ENCODE measurements at regions not wholly inside any gene's neighbourhood (a gene's known extent, or its start where the extent isn't known, plus 50 kb on each side); places are given as distances from the start of the nearest gene placed in this dataset.

GRCh38 chr5:30387974-30388632 lies 805.4 kb upstream of the CDH6 start:
- TF ChIP-seq MAX (IDR thresholded peaks at IDR 0.05; ENCODE audit: low read depth, low read length) (no peak), MYC (IDR thresholded peaks at IDR 0.05; ENCODE audit: low read depth, low read length) (no peak), CTCF (IDR thresholded peaks at IDR 0.05; ENCODE audit: low read depth, low read length) (no peak), POLR2A (IDR thresholded peaks at IDR 0.05; ENCODE audit: extremely low read depth, insufficient read length) (no peak)
- H3K4me3 ChIP-seq (ENCODE audit: low read depth, low read length), result no peak overlapping the region
- no peak for DNase-seq (ENCODE audit: low read depth)

GRCh38 chr5:30385754-30386153 lies 807.7 kb upstream of the CDH6 start:
- no peak for DNase-seq (ENCODE audit: low read depth)
- no peak for TF ChIP-seq MYC (IDR thresholded peaks at IDR 0.05; ENCODE audit: low read depth, low read length)
- TF ChIP-seq POLR2A (IDR thresholded peaks at IDR 0.05; ENCODE audit: extremely low read depth, insufficient read length), result no peak
- TF ChIP-seq MAX (IDR thresholded peaks at IDR 0.05; ENCODE audit: low read depth, low read length), result no peak
- no peak for TF ChIP-seq CTCF (IDR thresholded peaks at IDR 0.05; ENCODE audit: low read depth, low read length)
- no peak overlapping the region for H3K4me3 ChIP-seq (ENCODE audit: low read depth, low read length)

- TF ChIP-seq CTCF (IDR thresholded peaks at IDR 0.05; ENCODE audit: low read depth, low read length), result no peak
- no peak for TF ChIP-seq MYC (IDR thresholded peaks at IDR 0.05; ENCODE audit: low read depth, low read length)
- TF ChIP-seq POLR2A (IDR thresholded peaks at IDR 0.05; ENCODE audit: extremely low read depth, insufficient read length), result no peak
- no peak for TF ChIP-seq MAX (IDR thresholded peaks at IDR 0.05; ENCODE audit: low read depth, low read length)
- no peak overlapping the region for H3K4me3 ChIP-seq (ENCODE audit: low read depth, low read length)
- no peak for DNase-seq (ENCODE audit: low read depth)
Measured at GRCh38 chr5:30384171-30384570, 809.3 kb upstream of the CDH6 start.

- TF ChIP-seq MAX (IDR thresholded peaks at IDR 0.05; ENCODE audit: low read depth, low read length) (no peak), CTCF (IDR thresholded peaks at IDR 0.05; ENCODE audit: low read depth, low read length) (no peak), MYC (IDR thresholded peaks at IDR 0.05; ENCODE audit: low read depth, low read length) (no peak), POLR2A (IDR thresholded peaks at IDR 0.05; ENCODE audit: extremely low read depth, insufficient read length) (no peak)
- H3K4me3 ChIP-seq (ENCODE audit: low read depth, low read length), result no peak overlapping the region
- DNase-seq (ENCODE audit: low read depth), result no peak
Measured at GRCh38 chr5:30380228-30380627, 813.3 kb upstream of the CDH6 start.

GRCh38 chr5:30376848-30377247 lies 816.6 kb upstream of the CDH6 start:
- no peak overlapping the region for H3K4me3 ChIP-seq (ENCODE audit: low read depth, low read length)
- no peak for TF ChIP-seq CTCF (IDR thresholded peaks at IDR 0.05; ENCODE audit: low read depth, low read length)
- no peak for TF ChIP-seq MAX (IDR thresholded peaks at IDR 0.05; ENCODE audit: low read depth, low read length)
- no peak for TF ChIP-seq MYC (IDR thresholded peaks at IDR 0.05; ENCODE audit: low read depth, low read length)
- TF ChIP-seq POLR2A (IDR thresholded peaks at IDR 0.05; ENCODE audit: extremely low read depth, insufficient read length), result no peak
- DNase-seq (ENCODE audit: low read depth), result no peak
